H1 (cell line): ENCODE measurements at regions not wholly inside any gene's neighbourhood (a gene's known extent, or its start where the extent isn't known, plus 50 kb on each side); places are given as distances from the start of the nearest gene placed in this dataset.

ENCODE experiments used
- CTCF ChIA-PET: fragments of 300-600 bp; sonication (Branson Sonifier 250); formaldehyde crosslinking; loops from one replicate; lab custom pipeline; 2021; ENCODE audit not compliant: partially characterized antibody; lab: Charles Lee
- POLR2A ChIA-PET: fragments of 300-600 bp; sonication (Branson Sonifier 250); formaldehyde crosslinking; loops from one replicate; lab custom pipeline; 2021; ENCODE audit warnings: inconsistent platforms; ENCODE audit not compliant: partially characterized antibody; lab: Charles Lee
- DNase-seq, 2 experiments: peaks; one replicate each; pipeline versions ENCODE4 v3.0.0 to v3.0.0-alpha.2; 2010 to 2022; ENCODE audit warnings: low spot score in 2 of 2, low read depth in 1 of 2, mixed read lengths in 1 of 2
- FAIRE-seq: peaks from 2 replicates; lab custom pipeline; 2011; peaks lifted over from hg19 to GRCh38; lab: Jason Lieb, UNC
- H2AFZ ChIP-seq: 2 replicates; pipeline ENCODE4 v1.8.1; 2012; ENCODE audit warnings: low read length, inconsistent platforms
- H2AK5ac ChIP-seq: 2 replicates; pipeline ENCODE4 v1.6.1; 2013; ENCODE audit warnings: low read depth, low read length
- H2BK120ac ChIP-seq: replicated peaks from 2 replicates; pipeline ENCODE3; 2013; ENCODE audit warnings: low read depth, low read length, inconsistent platforms
- H2BK12ac ChIP-seq: 2 replicates; pipeline ENCODE4 v1.6.1; 2013; ENCODE audit warnings: low read depth, low read length
- H2BK15ac ChIP-seq: 2 replicates; pipeline ENCODE4 v1.6.1; 2013; ENCODE audit warnings: low read length
- H2BK20ac ChIP-seq: 2 replicates; pipeline ENCODE4 v1.6.1; 2013; ENCODE audit warnings: low read length
- H2BK5ac ChIP-seq: 2 replicates; pipeline ENCODE4 v1.6.1; 2013; ENCODE audit warnings: low read depth, low read length
- H3K14ac ChIP-seq: 2 replicates; pipeline ENCODE4 v1.6.1; 2013; ENCODE audit warnings: inconsistent platforms; ENCODE audit not compliant: insufficient read length
- H3K18ac ChIP-seq: 2 replicates; pipeline ENCODE4 v1.6.1; 2013; ENCODE audit warnings: low read length; ENCODE audit errors: extremely low read depth
- H3K23ac ChIP-seq: 2 replicates; pipeline ENCODE4 v1.6.1; 2013; ENCODE audit warnings: inconsistent platforms; ENCODE audit not compliant: insufficient read length
- H3K23me2 ChIP-seq: 2 replicates; pipeline ENCODE4 v1.6.1; 2013; ENCODE audit warnings: low read depth, low read length
- H3K27ac ChIP-seq: 2 replicates; pipeline ENCODE4 v1.6.1; 2011; ENCODE audit warnings: low read depth, low read length, inconsistent platforms
- H3K27me3 ChIP-seq, 4 experiments: replicated peaks in 1 of 4; 1 replicate in 1 of 4; 2 replicates in 3 of 4; pipeline versions ENCODE4 v1.6.1 to v1.8.1; 2011 to 2013; ENCODE audit warnings: low read length in 3 of 4, mild to moderate bottlenecking in 3 of 4, inconsistent platforms in 2 of 4, mixed read lengths in 2 of 4, moderate library complexity in 1 of 4; ENCODE audit not compliant: control insufficient read depth in 3 of 4, insufficient read depth in 3 of 4; ENCODE audit errors: extremely low read depth in 1 of 4
- H3K36me3 ChIP-seq, 4 experiments: 2 replicates each; pipeline versions ENCODE4 v1.6.1 to v1.8.1; 2011 to 2013; ENCODE audit warnings: mild to moderate bottlenecking in 4 of 4, low read length in 3 of 4, moderate library complexity in 2 of 4, control low read depth in 1 of 4, inconsistent platforms in 1 of 4; ENCODE audit not compliant: insufficient read depth in 4 of 4, control insufficient read depth in 2 of 4
- H3K4ac ChIP-seq: replicated peaks from 2 replicates; pipeline ENCODE3; 2013; ENCODE audit warnings: low read length, low read depth, mixed read lengths, inconsistent platforms; ENCODE audit not compliant: insufficient read length
- H3K4me1 ChIP-seq, 4 experiments: replicated peaks in 1 of 4; 1 replicate in 1 of 4; 2 replicates in 3 of 4; pipeline versions ENCODE4 v1.6.1 to v1.8.1; 2011 to 2013; ENCODE audit warnings: low read length in 3 of 4, inconsistent platforms in 2 of 4, mixed read lengths in 1 of 4; ENCODE audit not compliant: insufficient read depth in 4 of 4, control insufficient read depth in 3 of 4
- H3K4me2 ChIP-seq, 2 experiments: 2 replicates each; pipeline versions ENCODE4 v1.6.1 to v1.8.1; 2011 to 2013; ENCODE audit warnings: low read depth in 2 of 2, low read length in 2 of 2, control low read depth in 1 of 2, inconsistent platforms in 1 of 2, mild to moderate bottlenecking in 1 of 2; ENCODE audit not compliant: insufficient read depth in 1 of 2
- H3K4me3 ChIP-seq, 4 experiments: fragments of 200-600, 300-600 bp in 1 of 4; sonication (generic), shearing (Covaris generic), sonication (Bioruptor Twin) in 1 of 4; 2 replicates each; pipeline versions ENCODE4 v1.5.1 to v1.8.1; 2011 to 2016; ENCODE audit warnings: low read length in 4 of 4, low read depth in 3 of 4, control low read depth in 2 of 4, inconsistent platforms in 2 of 4, mild to moderate bottlenecking in 2 of 4, mixed read lengths in 1 of 4, moderate library complexity in 1 of 4; ENCODE audit not compliant: insufficient read depth in 2 of 4; ENCODE audit errors: extremely low read depth in 1 of 4
- H3K56ac ChIP-seq: replicated peaks from 2 replicates; pipeline ENCODE3; 2013; ENCODE audit warnings: low read depth, mild to moderate bottlenecking, mixed read lengths, low read length, inconsistent platforms; ENCODE audit not compliant: insufficient read length
- H3K79me1 ChIP-seq: 2 replicates; pipeline ENCODE4 v1.6.1; 2013; ENCODE audit warnings: low read depth, low read length, control low read depth
- H3K79me2 ChIP-seq, 2 experiments: 2 replicates each; pipeline versions ENCODE4 v1.6.1 to v1.8.1; 2012 to 2013; ENCODE audit warnings: low read length in 2 of 2, mild to moderate bottlenecking in 2 of 2, inconsistent platforms in 1 of 2; ENCODE audit not compliant: insufficient read depth in 2 of 2, control insufficient read depth in 1 of 2
- H3K9ac ChIP-seq, 4 experiments: replicated peaks in 1 of 4; 1 replicate in 1 of 4; 2 replicates in 3 of 4; pipeline versions ENCODE4 v1.6.1 to v1.8.1; 2011 to 2013; ENCODE audit warnings: low read depth in 3 of 4, low read length in 3 of 4, control low read depth in 2 of 4, mild to moderate bottlenecking in 2 of 4, moderate library complexity in 2 of 4, inconsistent platforms in 1 of 4; ENCODE audit errors: extremely low read depth in 1 of 4
- H3K9me3 ChIP-seq, 2 experiments: 2 replicates each; pipeline versions ENCODE4 v1.6.1 to v1.8.1; 2012 to 2013; ENCODE audit warnings: mild to moderate bottlenecking in 2 of 2, moderate library complexity in 2 of 2, control low read depth in 1 of 2, inconsistent platforms in 1 of 2, low read depth in 1 of 2, low read length in 1 of 2, mixed read lengths in 1 of 2; ENCODE audit not compliant: insufficient read depth in 2 of 2
- H4K20me1 ChIP-seq, 2 experiments: replicated peaks in 1 of 2; 2 replicates each; pipeline versions ENCODE3 to v1.8.1; 2011 to 2013; ENCODE audit warnings: inconsistent platforms in 2 of 2, low read length in 2 of 2, mild to moderate bottlenecking in 1 of 2; ENCODE audit not compliant: insufficient read depth in 2 of 2, control insufficient read depth in 1 of 2
- H4K5ac ChIP-seq: 2 replicates; pipeline ENCODE4 v1.6.1; 2013; ENCODE audit warnings: low read length, low read depth, mixed read lengths, inconsistent platforms; ENCODE audit not compliant: insufficient read length
- H4K8ac ChIP-seq: 2 replicates; pipeline ENCODE4 v1.8.0; 2013; ENCODE audit warnings: mild to moderate bottlenecking, moderate library complexity, low read length, inconsistent platforms; ENCODE audit not compliant: insufficient read depth; ENCODE audit errors: extremely low read depth
- H4K91ac ChIP-seq: replicated peaks from 2 replicates; pipeline ENCODE3; 2013; ENCODE audit warnings: low read length, mixed read lengths, inconsistent platforms; ENCODE audit not compliant: insufficient read length
- ATF3 ChIP-seq: IDR thresholded peaks from 2 replicates; pipeline ENCODE4 v1.6.1; 2011; ENCODE audit warnings: low read depth, mild to moderate bottlenecking, low read length; ENCODE audit not compliant: insufficient read depth
- BACH1 ChIP-seq: IDR thresholded peaks from 2 replicates; pipeline ENCODE4 v1.6.1; 2012; ENCODE audit warnings: low read length, improper control_type of control experiment
- GTF2F1 ChIP-seq: IDR thresholded peaks from 2 replicates; pipeline ENCODE4 v1.6.1; 2012; ENCODE audit warnings: low read depth, low read length, improper control_type of control experiment, borderline replicate concordance
- POLR2AphosphoS5 ChIP-seq: IDR thresholded peaks from 2 replicates; pipeline ENCODE4 v1.6.1; 2011; ENCODE audit warnings: low read depth, low read length
- RBBP5 ChIP-seq: IDR thresholded peaks from 2 replicates; pipeline ENCODE4 v1.7.1; 2012; ENCODE audit warnings: low read depth, mild to moderate bottlenecking, inconsistent platforms, low read length, moderate library complexity, borderline replicate concordance
- SIX5 ChIP-seq: IDR thresholded peaks from 2 replicates; pipeline ENCODE4 v1.6.1; 2011; ENCODE audit warnings: mild to moderate bottlenecking, low read depth, low read length
- WGBS, 2 experiments: shearing (Covaris generic) in 1 of 2; methylation state at CpG; one replicate each; pipeline versions ENCODE4 v1.1.6 to v1.1.7; 2013 to 2015; ENCODE audit warnings: low lambda C conversion rate in 2 of 2, mixed read lengths in 2 of 2, inconsistent platforms in 1 of 2, low coverage in 1 of 2, missing lambda C conversion rate in 1 of 2; ENCODE audit not compliant: insufficient replicate concordance in 2 of 2, insufficient coverage in 1 of 2, insufficient read length in 1 of 2; ENCODE audit errors: extremely low coverage in 1 of 2, missing lambda C conversion rate in 1 of 2; 5-methylcytosine and 5-hydroxymethylcytosine counted together

- no peak overlapping the region for H3K23ac ChIP-seq
- H3K9ac ChIP-seq, result no peak overlapping the region
- peak overlapping the region; percentile 90; the same call in 1 of the 2 replicates for H2BK15ac ChIP-seq
- H3K27me3 ChIP-seq, result peaks cover 0 to 1% (median 0%) of the 10 kb centered on the region in 4 experiments; a peak in 1 of 7 replicates
- H3K4me3 ChIP-seq, result no peak overlapping the region
- DNase-seq (no peak), FAIRE-seq (no peak)
- H4K91ac ChIP-seq, result peak overlapping the region; percentile 73
- peak overlapping the region; percentile 53; the same call in 1 of the 2 replicates for H2BK12ac ChIP-seq
- no peak overlapping the region for H2BK5ac ChIP-seq
- no peak overlapping the region for H2AFZ ChIP-seq
- ChIA-PET CTCF (interaction anchor here (1.3 to 2.2 kb wide), 2 partner anchors 10 to 12 kb away, joined by 4 to 5 read pairs; no protein-coding TSS in a partner anchor), POLR2A (no interaction called here)
- 83% methylated on average over 6 of the region's 7 CpGs; no CpG with 5 or more reads in 1 of the 2 experiments for WGBS, 2 experiments
- peaks cover 2 to 12% (median 3%) of the 10 kb centered on the region in 4 experiments; a peak in 5 of 7 replicates for H3K4me1 ChIP-seq
- H2AK5ac ChIP-seq, result no peak overlapping the region
- no peaks in the 10 kb centered on the region for H3K79me2 ChIP-seq
- no peak overlapping the region for H2BK120ac ChIP-seq
- no peak overlapping the region for H3K14ac ChIP-seq
- 0 out of 2 replicates have a peak overlapping the region, but pooled peaks have one; percentile 66 for H2BK20ac ChIP-seq
- no peaks in the 10 kb centered on the region for H3K9me3 ChIP-seq
- H3K23me2 ChIP-seq, result no peaks in the 10 kb centered on the region
- no peaks in the 10 kb centered on the region for H4K20me1 ChIP-seq
- no peak overlapping the region for H3K4me2 ChIP-seq
- H3K56ac ChIP-seq, result no peak overlapping the region
- no peak overlapping the region for H3K27ac ChIP-seq
- no peaks in the 10 kb centered on the region for H3K36me3 ChIP-seq
- H3K4ac ChIP-seq, result no peak overlapping the region
- H4K8ac ChIP-seq, result no peak overlapping the region
- no peaks in the 10 kb centered on the region for H3K79me1 ChIP-seq
- H3K18ac ChIP-seq, result no peak overlapping the region; the same call in 1 of the 2 replicates
- TF ChIP-seq SIX5 (no peak), GTF2F1 (no peak), ATF3 (no peak), BACH1 (no peak), RBBP5 (no peak), POLR2AphosphoS5 (no peak)
- no peak overlapping the region for H4K5ac ChIP-seq
Observed at GRCh38 chr13:40484974-40485373, 181.5 kb downstream of the FOXO1 start.
